AG10803 (cell line): ENCODE measurements at regions not wholly inside any gene's neighbourhood (a gene's known extent, or its start where the extent isn't known, plus 50 kb on each side); places are given as distances from the start of the nearest gene placed in this dataset.

Experiments
- DNase-seq: peaks from one replicate; pipeline ENCODE4 v3.0.0; 2010; ENCODE audit warnings: low read depth
- H3K4me3 ChIP-seq: 2 replicates; pipeline ENCODE4 v1.5.1; 2011; ENCODE audit warnings: mild to moderate bottlenecking, low read length, control low read depth
- TF ChIP-seq, protein P1 (sequence below): conservative IDR thresholded peaks from 2 replicates; pipeline ENCODE4 v1.5.1; 2011; ENCODE audit warnings: mild to moderate bottlenecking, low read length, control low read depth, inconsistent platforms

DNA sequence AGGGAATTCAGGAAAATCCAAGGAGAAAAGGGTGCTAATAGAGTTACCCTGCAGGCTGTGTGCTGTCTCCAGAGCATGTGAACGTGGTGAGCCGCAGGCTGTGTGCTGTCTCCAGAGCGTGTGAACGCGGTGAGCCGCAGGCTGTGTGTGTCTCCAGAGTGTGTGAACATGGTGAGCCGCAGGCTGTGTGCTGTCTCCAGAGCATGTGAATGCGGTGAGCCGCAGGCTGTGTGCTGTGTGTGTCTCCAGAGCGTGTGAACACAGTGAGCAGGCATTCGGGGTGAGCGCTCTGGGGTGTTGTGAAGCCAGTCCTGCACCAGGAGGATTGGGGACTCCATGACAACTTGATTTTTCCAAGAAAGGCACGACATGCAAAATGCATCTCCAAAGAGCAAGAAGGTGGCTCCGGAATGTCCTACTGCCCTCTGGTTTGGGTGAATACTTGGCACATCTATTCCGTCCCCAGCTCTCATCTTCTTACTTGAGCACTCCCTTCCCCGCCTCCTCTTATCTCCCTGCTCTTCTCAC, 407.9 kb upstream of the SHH start:
- TF ChIP-seq, protein P1, sequence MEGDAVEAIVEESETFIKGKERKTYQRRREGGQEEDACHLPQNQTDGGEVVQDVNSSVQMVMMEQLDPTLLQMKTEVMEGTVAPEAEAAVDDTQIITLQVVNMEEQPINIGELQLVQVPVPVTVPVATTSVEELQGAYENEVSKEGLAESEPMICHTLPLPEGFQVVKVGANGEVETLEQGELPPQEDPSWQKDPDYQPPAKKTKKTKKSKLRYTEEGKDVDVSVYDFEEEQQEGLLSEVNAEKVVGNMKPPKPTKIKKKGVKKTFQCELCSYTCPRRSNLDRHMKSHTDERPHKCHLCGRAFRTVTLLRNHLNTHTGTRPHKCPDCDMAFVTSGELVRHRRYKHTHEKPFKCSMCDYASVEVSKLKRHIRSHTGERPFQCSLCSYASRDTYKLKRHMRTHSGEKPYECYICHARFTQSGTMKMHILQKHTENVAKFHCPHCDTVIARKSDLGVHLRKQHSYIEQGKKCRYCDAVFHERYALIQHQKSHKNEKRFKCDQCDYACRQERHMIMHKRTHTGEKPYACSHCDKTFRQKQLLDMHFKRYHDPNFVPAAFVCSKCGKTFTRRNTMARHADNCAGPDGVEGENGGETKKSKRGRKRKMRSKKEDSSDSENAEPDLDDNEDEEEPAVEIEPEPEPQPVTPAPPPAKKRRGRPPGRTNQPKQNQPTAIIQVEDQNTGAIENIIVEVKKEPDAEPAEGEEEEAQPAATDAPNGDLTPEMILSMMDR = no peak
- no peak for DNase-seq
- no peak overlapping the region for H3K4me3 ChIP-seq

DNA sequence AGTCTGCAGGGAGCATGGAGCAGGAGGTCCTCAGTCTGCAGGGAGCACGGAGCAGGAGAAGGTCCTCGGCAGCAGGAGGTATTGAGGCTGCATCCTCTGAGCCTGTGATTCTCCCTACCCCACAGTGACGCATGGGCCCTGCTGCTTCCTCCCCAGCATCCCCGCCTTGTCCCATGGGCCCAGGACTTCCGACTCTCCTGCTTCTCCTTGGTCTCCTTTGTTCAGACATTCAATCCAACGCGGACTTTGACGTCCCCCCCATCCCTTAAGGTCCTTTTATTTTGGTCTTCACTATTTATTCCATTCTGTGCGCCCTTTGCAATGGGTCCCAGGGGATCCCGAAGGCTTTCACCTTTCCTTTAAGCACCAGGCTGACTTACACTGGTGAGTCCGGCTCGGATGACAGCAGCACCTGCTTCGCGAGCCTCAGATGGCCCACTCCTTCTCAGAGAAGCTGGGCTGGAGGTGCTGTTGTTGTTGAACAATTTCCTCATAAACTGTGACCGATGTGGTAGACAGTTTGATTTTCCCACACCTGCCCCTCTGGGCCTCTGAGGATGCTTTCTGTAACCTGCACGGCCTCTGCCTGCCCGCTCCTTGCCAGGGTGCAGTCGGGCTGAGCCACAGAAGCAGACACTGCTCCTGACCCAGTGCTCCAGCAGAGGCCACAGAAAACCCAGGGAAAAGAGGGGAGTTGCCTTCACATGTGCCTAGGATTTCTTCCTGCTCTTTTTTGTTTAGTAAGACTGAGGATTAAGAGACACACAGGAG, 407.2 kb upstream of the SHH start:
- TF ChIP-seq, protein P1 = no peak
- no peak overlapping the region for H3K4me3 ChIP-seq
- no peak for DNase-seq

DNA sequence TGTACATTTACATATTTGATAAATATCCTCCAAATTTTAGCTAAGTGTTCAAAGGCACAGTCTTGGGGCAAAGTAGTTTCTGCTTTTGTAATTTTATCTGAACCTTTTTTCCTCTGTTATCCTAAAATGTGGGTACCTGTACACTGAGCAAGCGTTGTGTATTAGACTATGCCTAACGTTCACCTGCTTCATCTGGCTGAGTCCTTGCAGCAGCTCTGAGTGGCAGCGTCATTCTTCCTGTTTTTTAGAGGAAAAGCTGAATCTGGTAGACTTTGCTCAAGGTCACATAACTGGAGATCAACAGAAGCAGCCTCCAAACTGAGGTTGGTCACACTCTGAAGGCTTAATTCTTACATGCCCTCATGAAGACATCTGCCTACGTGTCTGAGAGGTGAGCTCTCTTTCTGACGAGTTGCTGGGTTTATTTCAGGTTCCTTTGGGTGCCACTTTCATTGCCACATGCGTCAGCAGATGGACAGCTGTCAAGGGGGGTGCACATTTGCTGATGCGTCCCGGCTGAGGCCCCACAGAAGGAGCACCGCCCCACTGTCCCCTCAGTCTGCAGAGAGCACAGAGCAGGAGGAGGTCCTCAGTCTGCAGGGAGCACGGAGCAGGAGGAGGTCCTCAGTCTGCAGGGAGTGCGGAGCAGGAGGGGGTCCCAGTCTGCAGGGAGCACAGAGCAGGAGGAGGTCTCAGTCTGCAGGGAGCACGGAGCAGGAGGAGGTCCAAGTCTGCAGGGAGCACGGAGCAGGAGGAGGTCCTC, 406.5 kb upstream of the SHH start:
- TF ChIP-seq, protein P1 = no peak
- DNase-seq = no peak
- H3K4me3 ChIP-seq = no peak overlapping the region

DNA sequence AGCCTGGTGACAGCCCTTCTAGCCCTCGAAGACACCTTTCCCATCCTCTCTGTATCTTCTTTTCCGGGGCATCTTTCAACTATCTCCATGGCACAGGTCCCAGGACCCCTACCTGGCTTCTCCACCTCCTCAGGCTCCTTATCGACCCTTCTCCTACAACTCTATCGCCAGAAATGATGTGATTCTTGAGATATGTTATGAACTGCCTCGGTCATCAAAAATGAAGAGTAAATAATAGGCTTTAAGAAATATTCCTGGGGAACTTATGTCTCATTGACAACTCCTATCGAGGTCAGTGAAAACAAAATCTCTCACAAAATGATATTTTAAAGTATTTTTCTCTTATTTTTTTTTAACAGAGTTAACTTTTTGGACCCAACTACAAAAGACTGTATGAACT, 405.5 kb upstream of the SHH start:
- TF ChIP-seq, protein P1 = no peak
- no peak overlapping the region for H3K4me3 ChIP-seq
- no peak for DNase-seq

DNA sequence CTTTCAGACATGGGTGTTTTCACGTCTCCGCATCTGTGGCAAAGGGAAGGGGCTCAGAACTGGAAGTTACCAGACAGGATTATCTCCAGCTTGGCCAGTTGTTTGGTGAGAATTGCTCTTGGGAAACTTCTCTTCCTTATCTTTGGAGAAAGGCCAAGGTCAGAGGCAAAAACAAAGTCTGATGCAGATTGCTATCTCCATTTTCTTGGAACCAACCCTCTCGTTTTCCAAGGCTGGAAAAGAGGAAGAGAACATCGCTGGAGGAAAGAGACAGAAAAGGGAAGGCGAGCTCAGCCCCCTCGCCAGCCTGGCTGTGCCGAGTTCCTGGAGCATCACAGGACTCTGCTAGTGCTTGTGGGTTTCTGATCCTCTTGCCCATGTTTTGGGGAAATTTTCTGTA, 396.8 kb upstream of the SHH start:
- no peak for DNase-seq
- TF ChIP-seq, protein P1 = no peak
- no peak overlapping the region for H3K4me3 ChIP-seq

DNA sequence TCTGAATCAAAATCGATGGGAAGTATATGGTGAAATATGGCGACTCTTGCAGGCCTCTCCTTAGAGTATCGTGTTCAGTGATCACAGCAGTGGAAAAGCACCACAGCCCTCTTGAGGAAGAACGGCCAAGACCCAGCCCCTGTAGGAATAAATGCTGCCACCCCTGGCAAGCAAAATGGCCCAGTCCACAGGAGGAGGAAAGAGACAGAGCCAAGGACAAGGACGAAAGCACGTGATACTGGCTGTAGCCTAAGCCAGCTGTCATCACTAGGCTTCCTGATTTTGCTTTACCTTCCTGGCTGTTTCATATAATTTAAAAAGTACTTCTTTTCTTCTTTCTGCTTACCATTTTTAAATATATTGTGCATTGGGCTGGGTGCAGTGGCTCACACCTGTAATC, 395.0 kb upstream of the SHH start:
- TF ChIP-seq, protein P1 = no peak
- no peak overlapping the region for H3K4me3 ChIP-seq
- no peak for DNase-seq
